Endothelial cell of umbilical vein (primary cell): ENCODE measurements at regions not wholly inside any gene's neighbourhood (a gene's known extent, or its start where the extent isn't known, plus 50 kb on each side); places are given as distances from the start of the nearest gene placed in this dataset.

ENCODE experiments used
- EZH2 ChIP-seq: IDR thresholded peaks from 2 replicates; pipeline ENCODE4 v1.6.1; 2012; ENCODE audit warnings: borderline replicate concordance, low read depth, mild to moderate bottlenecking, moderate library complexity, low read length, inconsistent platforms; ENCODE audit not compliant: severe bottlenecking
- FOS ChIP-seq: IDR thresholded peaks from 2 replicates; pipeline ENCODE4 v1.6.1; 2011; ENCODE audit warnings: mild to moderate bottlenecking, low read length, moderate library complexity, borderline replicate concordance; ENCODE audit not compliant: insufficient read depth
- POLR2A ChIP-seq: IDR thresholded peaks from 2 replicates; pipeline ENCODE4 v1.6.1; 2012; ENCODE audit warnings: low read depth, mild to moderate bottlenecking, control low read depth, low read length
- POLR2AphosphoS5 ChIP-seq: IDR thresholded peaks from 2 replicates; pipeline ENCODE4 v1.6.1; 2012; ENCODE audit warnings: low read depth, mild to moderate bottlenecking, control low read depth, low read length, moderate library complexity; ENCODE audit not compliant: insufficient read depth
- TF ChIP-seq, protein P1 (sequence below), 2 donors: IDR thresholded peaks; 1 replicate in 1 of 2; 2 replicates in 1 of 2; pipeline ENCODE4 v1.5.1; 2011; ENCODE audit warnings: low read length in 2 of 2, mild to moderate bottlenecking in 2 of 2, moderate library complexity in 2 of 2, control low read depth in 1 of 2, inconsistent platforms in 1 of 2, low read depth in 1 of 2; ENCODE audit not compliant: insufficient read depth in 1 of 2; ENCODE audit errors: extremely low read depth in 1 of 2

DNA sequence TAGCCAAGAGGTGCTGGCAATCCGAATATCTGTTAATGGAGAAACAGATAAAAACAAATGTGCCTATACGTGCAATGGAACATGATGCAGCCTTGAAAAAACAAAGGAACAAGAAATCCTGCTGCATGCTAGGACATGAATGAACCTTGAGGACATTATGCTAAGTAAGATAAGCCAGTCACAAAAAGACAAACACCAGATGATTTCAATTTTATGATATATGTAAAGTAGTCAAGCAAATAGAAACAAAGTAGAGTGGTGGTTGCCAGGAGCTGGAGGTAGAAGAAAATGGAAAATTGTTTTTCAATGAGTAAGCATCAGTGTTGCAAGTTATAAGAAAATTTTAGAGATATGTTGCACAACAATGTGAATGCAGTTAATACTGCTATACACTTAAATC, 409.7 kb upstream of the CDH8 start:
- TF ChIP-seq POLR2A (no peak), FOS (no peak), EZH2 (no peak), POLR2AphosphoS5 (no peak)
- TF ChIP-seq, protein P1, sequence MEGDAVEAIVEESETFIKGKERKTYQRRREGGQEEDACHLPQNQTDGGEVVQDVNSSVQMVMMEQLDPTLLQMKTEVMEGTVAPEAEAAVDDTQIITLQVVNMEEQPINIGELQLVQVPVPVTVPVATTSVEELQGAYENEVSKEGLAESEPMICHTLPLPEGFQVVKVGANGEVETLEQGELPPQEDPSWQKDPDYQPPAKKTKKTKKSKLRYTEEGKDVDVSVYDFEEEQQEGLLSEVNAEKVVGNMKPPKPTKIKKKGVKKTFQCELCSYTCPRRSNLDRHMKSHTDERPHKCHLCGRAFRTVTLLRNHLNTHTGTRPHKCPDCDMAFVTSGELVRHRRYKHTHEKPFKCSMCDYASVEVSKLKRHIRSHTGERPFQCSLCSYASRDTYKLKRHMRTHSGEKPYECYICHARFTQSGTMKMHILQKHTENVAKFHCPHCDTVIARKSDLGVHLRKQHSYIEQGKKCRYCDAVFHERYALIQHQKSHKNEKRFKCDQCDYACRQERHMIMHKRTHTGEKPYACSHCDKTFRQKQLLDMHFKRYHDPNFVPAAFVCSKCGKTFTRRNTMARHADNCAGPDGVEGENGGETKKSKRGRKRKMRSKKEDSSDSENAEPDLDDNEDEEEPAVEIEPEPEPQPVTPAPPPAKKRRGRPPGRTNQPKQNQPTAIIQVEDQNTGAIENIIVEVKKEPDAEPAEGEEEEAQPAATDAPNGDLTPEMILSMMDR (IDR thresholded peaks at IDR 0.05; ENCODE audit: extremely low read depth in 1 of 2, insufficient read depth in 1 of 2, low read depth in 1 of 2, low read length in 2 of 2): no peak
